CD4-positive, CD25-positive, alpha-beta regulatory T cell (primary cell): ENCODE measurements at regions not wholly inside any gene's neighbourhood (a gene's known extent, or its start where the extent isn't known, plus 50 kb on each side); places are given as distances from the start of the nearest gene placed in this dataset.

Source experiments
- ATAC-seq, 2 donors: fragments of 150-1000 bp; cut with Tn5 transposase; one replicate each; pipeline ENCODE4 v1.10.0; 2021; ENCODE audit warnings: low read depth in 2 of 2, moderate number of reproducible peaks in 2 of 2, moderate library complexity in 1 of 2
- DNase-seq, 3 donors: peaks; one replicate each; pipeline versions ENCODE4 v3.0.0 to v3.0.0-alpha.2; 2012 to 2022; ENCODE audit warnings: mixed read lengths in 1 of 3
- H3K27ac ChIP-seq: one replicate; pipeline ENCODE4 v1.7.0; 2013; ENCODE audit warnings: mild to moderate bottlenecking, low read length; ENCODE audit not compliant: insufficient read depth, poor library complexity, severe bottlenecking
- H3K27me3 ChIP-seq: one replicate; pipeline ENCODE4 v1.7.0; 2013; ENCODE audit warnings: low read length; ENCODE audit not compliant: control insufficient read depth, insufficient read depth
- H3K36me3 ChIP-seq: one replicate; pipeline ENCODE4 v1.7.0; 2013; ENCODE audit warnings: mild to moderate bottlenecking, low read length, moderate library complexity; ENCODE audit not compliant: control insufficient read depth, insufficient read depth
- H3K4me1 ChIP-seq: 2 replicates; pipeline ENCODE4 v1.7.0; 2013; ENCODE audit warnings: mild to moderate bottlenecking, low read length; ENCODE audit not compliant: insufficient read depth, control insufficient read depth, poor library complexity, severe bottlenecking
- H3K4me3 ChIP-seq: one replicate; pipeline ENCODE4 v1.7.0; 2013; ENCODE audit warnings: low read depth, mild to moderate bottlenecking, low read length, moderate library complexity
- H3K9me3 ChIP-seq, 2 experiments: 1 replicate in 1 of 2; 2 replicates in 1 of 2; pipeline ENCODE4 v1.7.0; 2013; ENCODE audit warnings: low read length in 2 of 2, mild to moderate bottlenecking in 1 of 2, moderate library complexity in 1 of 2; ENCODE audit not compliant: control insufficient read depth in 2 of 2
- H3K27ac Mint-ChIP-seq, 3 donors: one replicate each; pipeline ENCODE4 v1.8.0; 2020 to 2022; ENCODE audit warnings: mild to moderate bottlenecking in 3 of 3, mixed read lengths in 3 of 3, moderate library complexity in 2 of 3
- H3K27me3 Mint-ChIP-seq: one replicate; pipeline ENCODE4 v1.8.0; 2022; ENCODE audit warnings: mild to moderate bottlenecking, mixed read lengths
- H3K36me3 Mint-ChIP-seq: one replicate; pipeline ENCODE4 v1.8.0; 2020; ENCODE audit warnings: mixed read lengths
- H3K4me1 Mint-ChIP-seq, 4 donors: one replicate each; pipeline ENCODE4 v1.8.0; 2020 to 2022; ENCODE audit warnings: mixed read lengths in 4 of 4, mild to moderate bottlenecking in 1 of 4
- H3K4me3 Mint-ChIP-seq, 4 donors: one replicate each; pipeline ENCODE4 v1.8.0; 2020 to 2022; ENCODE audit warnings: mild to moderate bottlenecking in 4 of 4, mixed read lengths in 4 of 4, moderate library complexity in 3 of 4
- H3K9me3 Mint-ChIP-seq, 7 donors: one replicate each; pipeline ENCODE4 v1.8.0; 2020 to 2022; ENCODE audit warnings: mixed read lengths in 7 of 7, mild to moderate bottlenecking in 3 of 7, moderate library complexity in 2 of 7

DNA sequence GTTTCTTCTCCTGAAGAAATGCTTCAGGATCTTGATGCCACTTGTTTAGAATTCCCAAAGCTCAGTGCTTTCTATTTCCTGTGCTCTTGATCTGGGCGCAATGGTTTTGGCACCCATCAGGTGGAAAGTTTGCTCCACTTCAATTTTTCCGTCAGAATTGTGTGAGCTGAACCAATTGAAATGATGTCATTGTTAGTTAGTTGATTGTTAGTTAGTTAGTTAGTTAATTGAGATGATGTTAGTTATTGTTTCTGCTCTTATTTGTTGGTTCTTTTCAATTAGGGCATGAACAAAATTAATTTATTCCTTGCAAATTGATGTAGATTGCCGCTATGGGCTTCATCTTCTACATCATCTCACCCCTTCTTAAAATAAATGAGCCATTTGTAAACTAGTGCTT, 252.6 kb downstream of the BAMBI start:
- no peak overlapping the region for H3K27ac ChIP-seq
- no peak overlapping the region for H3K4me3 Mint-ChIP-seq

DNA sequence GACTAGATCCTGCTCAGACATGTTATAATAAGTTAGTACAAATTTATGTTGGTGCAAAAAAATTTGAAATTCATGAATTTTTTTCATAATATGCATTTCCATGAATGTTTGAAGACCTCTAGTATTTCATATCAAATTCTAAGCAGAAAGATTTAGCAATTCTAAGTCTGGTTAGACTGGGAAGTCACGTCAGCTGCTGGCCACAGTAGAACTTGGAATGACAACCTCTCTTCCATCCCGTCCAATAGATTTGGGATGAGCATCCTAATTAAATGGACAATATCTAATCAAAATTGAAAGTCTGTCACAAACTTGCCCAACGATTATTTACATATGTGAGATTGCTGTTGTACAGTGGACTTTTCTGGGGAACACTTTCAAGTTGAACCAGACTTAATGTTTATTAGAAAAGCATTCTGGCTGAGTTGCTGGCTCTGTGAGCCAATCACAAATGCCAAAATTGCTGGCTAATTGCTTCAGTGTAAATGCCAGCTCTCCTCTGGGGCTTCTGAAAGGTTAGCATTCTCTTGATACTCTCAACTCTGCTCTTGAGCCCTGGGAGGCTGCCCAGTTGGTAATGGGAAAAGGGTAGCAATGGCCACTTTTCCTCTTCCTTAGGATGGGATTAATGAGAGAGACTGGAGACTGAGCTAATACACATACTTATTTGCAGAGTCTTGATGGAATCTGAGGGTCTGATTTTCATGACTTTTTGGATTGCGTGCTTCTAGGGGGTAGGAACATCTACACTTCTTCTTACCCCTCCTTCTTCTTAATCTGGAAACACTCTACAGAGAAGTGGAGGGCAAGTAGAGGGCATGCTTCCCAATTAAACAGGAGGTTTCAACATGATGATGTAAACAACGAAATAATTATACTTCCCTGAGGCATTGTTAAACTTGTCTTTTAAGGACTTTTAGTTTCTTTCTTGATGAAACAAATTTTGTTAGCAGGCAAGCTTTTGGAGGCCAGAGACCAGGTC, 253.5 kb downstream of the BAMBI start:
- Histone ChIP-seq H3K27ac (no peak overlapping the region), H3K4me3 (no peak overlapping the region), H3K4me1 (no peaks in the 10 kb centered on the region), H3K27me3 (no peaks in the 10 kb centered on the region), H3K36me3 (no peaks in the 10 kb centered on the region), H3K9me3 (no peaks in the 10 kb centered on the region)
- Mint-ChIP-seq H3K27me3 (no peaks in the 10 kb centered on the region), H3K9me3 (peaks cover 0 to 6% (median 0%) of the 10 kb centered on the region in 7 donors), H3K4me1 (no peaks in the 10 kb centered on the region), H3K36me3 (no peaks in the 10 kb centered on the region), H3K4me3 (no peak overlapping the region), H3K27ac (no peak overlapping the region)
- DNase-seq, result no peak
- ATAC-seq, result no peak

More for the DNA sequence above, 252.6 kb downstream of the BAMBI start:
- no peaks in the 10 kb centered on the region for H3K27me3 Mint-ChIP-seq
- no peaks in the 10 kb centered on the region for H3K36me3 Mint-ChIP-seq
- H3K27me3 ChIP-seq, result no peaks in the 10 kb centered on the region
- no peaks in the 10 kb centered on the region for H3K4me1 ChIP-seq
- H3K4me1 Mint-ChIP-seq, result no peaks in the 10 kb centered on the region
- H3K9me3 Mint-ChIP-seq, result peaks cover 0 to 6% (median 0%) of the 10 kb centered on the region in 7 donors
- H3K36me3 ChIP-seq, result no peaks in the 10 kb centered on the region
- no peak overlapping the region for H3K4me3 ChIP-seq
- ATAC-seq (no peak), DNase-seq (no peak)
- H3K9me3 ChIP-seq, result no peaks in the 10 kb centered on the region
- peak overlapping the region in 1 of 3 donors; percentile 45 for H3K27ac Mint-ChIP-seq

DNA sequence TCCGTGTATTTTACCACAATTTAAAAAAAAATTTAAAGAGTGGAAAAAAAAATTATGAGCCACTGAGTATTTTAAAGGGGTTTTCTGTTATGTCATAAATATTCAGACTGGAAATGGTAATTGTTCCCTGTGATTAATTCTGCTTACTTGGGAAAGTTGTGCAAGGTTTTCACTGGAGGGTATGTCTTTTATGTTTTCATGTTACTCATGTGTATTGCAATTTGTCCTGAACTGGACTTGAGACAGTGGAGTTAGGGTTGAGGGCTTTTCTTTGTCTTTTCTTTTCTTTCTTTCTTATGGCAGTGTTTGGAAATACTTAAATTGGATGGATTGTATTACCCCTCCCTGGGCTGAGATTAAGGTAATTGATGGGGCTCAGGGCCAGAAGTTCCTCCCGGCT, 257.7 kb downstream of the BAMBI start:
- Histone ChIP-seq H3K4me3 (no peak overlapping the region), H3K9me3 (no peaks in the 10 kb centered on the region), H3K36me3 (no peaks in the 10 kb centered on the region), H3K4me1 (no peaks in the 10 kb centered on the region), H3K27me3 (no peaks in the 10 kb centered on the region), H3K27ac (no peak overlapping the region)
- no peak for ATAC-seq
- H3K27me3 Mint-ChIP-seq, result no peaks in the 10 kb centered on the region
- DNase-seq, result no peak
- no peaks in the 10 kb centered on the region for H3K36me3 Mint-ChIP-seq
- H3K9me3 Mint-ChIP-seq, result peaks cover 0 to 6% (median 0%) of the 10 kb centered on the region in 7 donors
- H3K4me1 Mint-ChIP-seq, result no peaks in the 10 kb centered on the region
- no peak overlapping the region for H3K4me3 Mint-ChIP-seq
- no peak overlapping the region for H3K27ac Mint-ChIP-seq

DNA sequence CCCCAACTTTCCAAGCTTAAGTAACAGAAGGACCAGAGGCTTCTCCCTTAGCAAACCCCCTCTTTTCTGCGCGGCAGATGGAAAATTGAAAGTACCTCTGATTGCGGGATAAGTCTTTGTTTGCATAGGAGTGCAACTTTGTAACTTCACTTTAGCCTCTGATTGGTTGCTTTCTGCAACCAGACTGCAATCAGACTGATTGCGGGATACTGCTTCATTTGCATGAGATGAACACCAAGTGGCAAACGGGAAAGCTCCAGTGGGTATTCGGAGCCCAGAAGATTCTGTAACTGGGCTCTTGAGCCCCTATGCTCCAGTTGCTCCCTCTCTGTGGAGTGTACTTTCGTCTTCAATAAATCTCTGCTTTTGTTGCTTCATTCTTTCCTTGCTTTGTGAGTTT, 260.6 kb downstream of the BAMBI start:
- no peaks in the 10 kb centered on the region for H3K9me3 ChIP-seq
- no peaks in the 10 kb centered on the region for H3K27me3 ChIP-seq
- ATAC-seq, result no peak
- H3K4me1 ChIP-seq, result no peaks in the 10 kb centered on the region
- DNase-seq, result no peak
- Mint-ChIP-seq H3K27me3 (no peaks in the 10 kb centered on the region), H3K36me3 (no peaks in the 10 kb centered on the region), H3K4me3 (no peak overlapping the region), H3K9me3 (peaks cover 0 to 6% (median 0%) of the 10 kb centered on the region in 7 donors), H3K4me1 (no peaks in the 10 kb centered on the region), H3K27ac (no peak overlapping the region)
- H3K27ac ChIP-seq, result no peak overlapping the region
- H3K36me3 ChIP-seq, result no peaks in the 10 kb centered on the region
- no peak overlapping the region for H3K4me3 ChIP-seq

DNA sequence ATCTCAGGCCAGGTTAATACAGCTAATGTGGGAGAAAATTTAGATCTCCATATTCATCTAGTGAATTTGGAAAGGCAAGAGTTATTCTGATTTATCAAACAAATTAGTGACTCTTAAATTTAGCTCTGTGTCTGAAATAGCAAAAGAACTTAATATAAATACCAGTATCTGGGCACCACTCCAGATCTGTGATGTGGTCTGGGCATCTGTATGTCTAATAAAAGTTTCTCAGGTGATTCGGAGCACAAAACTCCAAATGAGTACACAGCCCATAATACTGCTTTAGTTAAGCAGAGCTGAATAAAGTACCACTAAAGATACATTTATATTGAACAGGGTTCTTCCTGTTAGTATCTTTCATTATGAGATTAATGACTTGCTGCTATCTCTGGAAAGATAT, 261.4 kb downstream of the BAMBI start:
- H3K27ac Mint-ChIP-seq, result no peak overlapping the region
- no peaks in the 10 kb centered on the region for H3K36me3 Mint-ChIP-seq
- H3K27me3 Mint-ChIP-seq, result no peaks in the 10 kb centered on the region
- Histone ChIP-seq H3K9me3 (no peaks in the 10 kb centered on the region), H3K36me3 (no peaks in the 10 kb centered on the region), H3K27me3 (no peaks in the 10 kb centered on the region), H3K4me1 (no peaks in the 10 kb centered on the region), H3K27ac (no peak overlapping the region), H3K4me3 (no peak overlapping the region)
- DNase-seq, result no peak
- H3K4me3 Mint-ChIP-seq, result no peak overlapping the region
- peaks cover 0 to 7% (median 0%) of the 10 kb centered on the region in 7 donors for H3K9me3 Mint-ChIP-seq
- ATAC-seq, result no peak
- no peaks in the 10 kb centered on the region for H3K4me1 Mint-ChIP-seq

DNA sequence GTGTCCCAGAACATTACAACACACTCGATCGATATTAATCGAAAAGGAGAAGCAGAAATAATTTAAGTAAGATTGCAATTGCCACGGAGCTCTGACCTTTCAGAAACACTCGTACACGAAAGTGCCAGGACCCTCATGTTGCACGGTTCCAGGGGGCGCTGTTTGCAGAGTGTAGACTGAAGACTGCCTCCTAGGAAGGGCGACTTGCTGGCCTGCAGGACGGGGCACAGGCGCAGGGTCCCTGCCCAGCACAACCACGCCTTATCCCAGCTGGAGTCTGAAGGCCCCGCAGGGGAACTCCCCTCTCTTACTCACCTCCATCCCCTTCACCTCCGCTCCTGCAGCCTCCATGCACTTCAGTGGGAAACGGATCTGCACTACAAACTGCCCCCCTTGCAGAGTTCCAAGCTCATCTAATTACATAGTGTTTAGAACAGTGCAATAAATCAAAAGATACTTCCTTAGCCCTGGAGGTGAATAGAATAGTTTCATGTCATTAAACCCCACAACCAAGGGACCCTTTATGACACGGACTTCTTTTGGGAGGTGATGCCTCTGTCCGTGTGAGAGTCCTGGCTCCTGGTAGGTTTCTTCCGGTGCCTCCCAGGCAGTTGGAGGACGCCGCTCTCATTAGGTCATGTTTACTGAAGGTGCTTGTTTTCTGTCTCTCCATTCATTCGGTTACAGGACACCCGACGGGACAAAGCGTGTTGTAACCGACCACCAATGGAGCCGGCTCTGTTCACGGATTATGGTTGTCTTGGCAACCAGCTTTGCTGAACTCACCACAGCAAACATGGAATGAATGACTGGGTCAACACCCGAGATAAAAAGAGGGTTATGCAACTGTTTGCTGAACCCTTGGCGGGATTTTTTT, 262.2 kb downstream of the BAMBI start:
- Histone ChIP-seq H3K4me3 (no peak overlapping the region), H3K27ac (no peak overlapping the region), H3K27me3 (no peaks in the 10 kb centered on the region), H3K36me3 (no peaks in the 10 kb centered on the region), H3K4me1 (no peaks in the 10 kb centered on the region), H3K9me3 (no peaks in the 10 kb centered on the region)
- H3K9me3 Mint-ChIP-seq, result peaks cover 0 to 7% (median 0%) of the 10 kb centered on the region in 7 donors
- H3K4me3 Mint-ChIP-seq, result no peak overlapping the region
- no peaks in the 10 kb centered on the region for H3K4me1 Mint-ChIP-seq
- DNase-seq, result no peak
- H3K27ac Mint-ChIP-seq, result no peak overlapping the region
- no peaks in the 10 kb centered on the region for H3K36me3 Mint-ChIP-seq
- no peaks in the 10 kb centered on the region for H3K27me3 Mint-ChIP-seq
- no peak for ATAC-seq

DNA sequence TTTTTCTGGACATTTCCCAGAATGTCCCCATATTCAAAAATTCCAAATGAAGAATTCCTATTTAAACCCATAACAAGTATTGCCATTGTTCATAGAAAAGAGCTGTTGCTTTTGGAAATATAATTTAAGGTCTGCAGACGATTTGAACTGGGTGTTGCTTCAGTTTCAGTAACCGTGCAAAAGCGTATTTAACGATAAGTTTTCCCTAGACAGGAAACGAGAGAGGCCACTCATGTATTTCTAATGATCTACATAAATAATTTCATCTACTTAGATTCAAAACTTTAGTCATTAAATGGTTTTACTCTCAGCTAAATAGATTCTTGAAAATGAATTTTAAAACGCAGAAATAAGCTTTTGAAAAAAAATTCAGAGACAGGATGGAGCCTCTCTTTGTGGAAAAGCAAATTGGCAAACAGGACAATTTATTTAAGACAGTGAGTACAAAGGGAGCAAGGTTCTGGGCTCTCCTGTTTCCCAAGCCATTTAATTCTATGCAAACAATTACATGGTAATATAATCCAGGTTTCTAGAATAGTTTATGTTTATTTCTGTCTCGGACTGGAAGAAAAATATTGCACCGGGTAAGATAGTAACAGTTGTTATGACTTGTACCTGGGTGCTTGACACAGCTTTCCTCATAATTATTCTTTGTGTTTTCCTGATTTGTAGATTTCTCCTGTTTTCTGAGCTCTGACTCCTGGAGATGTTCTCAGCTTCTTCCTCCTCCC, 263.0 kb downstream of the BAMBI start:
- Mint-ChIP-seq H3K27ac (no peak overlapping the region), H3K4me3 (no peak overlapping the region), H3K9me3 (peaks cover 0 to 7% (median 0%) of the 10 kb centered on the region in 7 donors), H3K27me3 (no peaks in the 10 kb centered on the region), H3K36me3 (no peaks in the 10 kb centered on the region), H3K4me1 (no peaks in the 10 kb centered on the region)
- Histone ChIP-seq H3K9me3 (no peaks in the 10 kb centered on the region), H3K36me3 (no peaks in the 10 kb centered on the region), H3K4me1 (no peaks in the 10 kb centered on the region), H3K27me3 (no peaks in the 10 kb centered on the region), H3K27ac (no peak overlapping the region), H3K4me3 (no peak overlapping the region)
- DNase-seq (no peak), ATAC-seq (no peak)
